ENCODE measurements at regions not wholly inside any gene's neighbourhood (a gene's known extent, or its start where the extent isn't known, plus 50 kb on each side); places are given as distances from the start of the nearest gene placed in this dataset.

DNA sequence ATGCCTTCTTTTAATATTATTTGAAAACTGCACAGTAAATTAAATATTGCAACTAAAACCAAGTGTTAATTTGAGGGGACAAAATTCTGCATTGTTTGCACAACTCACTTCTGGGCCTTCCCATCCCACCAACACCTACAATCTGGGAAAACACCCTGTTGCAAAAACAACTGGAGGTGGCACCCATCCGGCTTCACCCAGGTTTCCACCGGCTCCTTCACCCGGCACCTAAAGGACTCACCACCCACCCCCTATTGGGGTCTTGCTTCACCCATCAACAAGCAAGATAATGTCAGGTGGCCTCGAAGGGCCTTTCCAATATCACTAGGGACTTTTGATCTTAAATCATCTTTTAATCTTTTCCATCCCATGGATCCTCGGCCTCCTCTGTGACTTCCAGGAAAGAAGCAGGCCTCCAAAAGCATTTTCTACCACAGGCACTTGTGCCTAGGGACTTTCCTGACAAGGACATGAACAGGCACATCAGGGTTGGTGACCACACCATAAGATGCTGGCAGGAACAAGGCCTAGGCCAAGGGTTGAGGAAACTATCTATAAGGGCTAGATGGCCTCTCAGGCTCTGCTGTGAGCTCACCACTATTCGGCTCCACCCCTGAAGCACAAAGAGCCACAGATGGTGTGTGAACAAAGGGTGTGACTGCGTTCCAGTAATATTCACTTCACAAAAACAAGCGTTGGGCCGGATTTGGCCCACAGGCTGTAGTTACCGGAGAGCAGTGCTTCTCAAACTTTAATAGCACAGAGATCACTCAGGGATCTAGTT, 205.1 kb downstream of the AUH start:
- no peak overlapping the region for H3K27ac ChIP-seq
- TF ChIP-seq, protein P1, sequence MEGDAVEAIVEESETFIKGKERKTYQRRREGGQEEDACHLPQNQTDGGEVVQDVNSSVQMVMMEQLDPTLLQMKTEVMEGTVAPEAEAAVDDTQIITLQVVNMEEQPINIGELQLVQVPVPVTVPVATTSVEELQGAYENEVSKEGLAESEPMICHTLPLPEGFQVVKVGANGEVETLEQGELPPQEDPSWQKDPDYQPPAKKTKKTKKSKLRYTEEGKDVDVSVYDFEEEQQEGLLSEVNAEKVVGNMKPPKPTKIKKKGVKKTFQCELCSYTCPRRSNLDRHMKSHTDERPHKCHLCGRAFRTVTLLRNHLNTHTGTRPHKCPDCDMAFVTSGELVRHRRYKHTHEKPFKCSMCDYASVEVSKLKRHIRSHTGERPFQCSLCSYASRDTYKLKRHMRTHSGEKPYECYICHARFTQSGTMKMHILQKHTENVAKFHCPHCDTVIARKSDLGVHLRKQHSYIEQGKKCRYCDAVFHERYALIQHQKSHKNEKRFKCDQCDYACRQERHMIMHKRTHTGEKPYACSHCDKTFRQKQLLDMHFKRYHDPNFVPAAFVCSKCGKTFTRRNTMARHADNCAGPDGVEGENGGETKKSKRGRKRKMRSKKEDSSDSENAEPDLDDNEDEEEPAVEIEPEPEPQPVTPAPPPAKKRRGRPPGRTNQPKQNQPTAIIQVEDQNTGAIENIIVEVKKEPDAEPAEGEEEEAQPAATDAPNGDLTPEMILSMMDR (IDR thresholded peaks at IDR 0.05) = no peak
- TF ChIP-seq ZFX (IDR thresholded peaks at IDR 0.05; ENCODE audit: borderline replicate concordance) = no peak

DNA sequence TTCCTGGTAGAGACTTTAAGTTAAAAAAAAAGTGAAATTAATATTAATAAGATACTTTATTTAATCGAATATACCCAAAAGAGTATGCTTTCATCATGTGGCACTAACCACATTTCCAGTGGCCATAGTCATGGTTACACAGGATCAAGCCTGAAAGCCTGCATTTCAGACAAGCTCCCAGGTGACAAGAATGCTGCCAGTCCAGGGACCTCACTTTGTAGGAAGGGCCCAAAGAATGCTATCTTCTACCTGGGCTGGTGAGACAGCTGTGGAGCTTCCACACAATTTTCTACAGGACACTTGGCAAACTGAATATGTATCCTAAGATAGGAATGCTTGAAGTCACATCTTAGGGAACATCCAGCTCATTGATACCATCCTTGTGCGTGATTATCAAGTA, 203.8 kb downstream of the AUH start:
- H3K27ac ChIP-seq = no peak overlapping the region
- TF ChIP-seq ZFX (IDR thresholded peaks at IDR 0.05; ENCODE audit: borderline replicate concordance) = no peak
- TF ChIP-seq, protein P1 (IDR thresholded peaks at IDR 0.05) = no peak

DNA sequence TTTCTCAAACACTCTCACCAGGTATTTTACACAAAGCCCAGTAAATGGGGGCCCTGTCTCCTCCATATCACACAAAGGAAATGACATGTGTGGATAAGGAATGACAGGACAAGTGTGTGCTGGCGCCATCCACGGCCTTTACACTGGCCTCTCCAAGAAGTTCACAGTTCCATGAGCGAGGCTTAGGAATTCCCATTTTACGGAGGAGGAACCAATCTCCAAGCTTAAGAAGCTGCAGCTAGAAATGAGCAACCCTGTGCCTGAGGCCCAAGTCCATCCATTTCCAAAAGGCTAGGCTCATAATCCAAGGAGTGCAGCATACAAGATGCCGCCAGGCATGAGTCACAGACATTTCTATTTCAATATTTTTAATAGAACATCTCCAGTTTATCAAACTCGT, 203.4 kb downstream of the AUH start:
- TF ChIP-seq, protein P1 (IDR thresholded peaks at IDR 0.05) = no peak
- no peak for TF ChIP-seq ZFX (IDR thresholded peaks at IDR 0.05; ENCODE audit: borderline replicate concordance)
- no peak overlapping the region for H3K27ac ChIP-seq

DNA sequence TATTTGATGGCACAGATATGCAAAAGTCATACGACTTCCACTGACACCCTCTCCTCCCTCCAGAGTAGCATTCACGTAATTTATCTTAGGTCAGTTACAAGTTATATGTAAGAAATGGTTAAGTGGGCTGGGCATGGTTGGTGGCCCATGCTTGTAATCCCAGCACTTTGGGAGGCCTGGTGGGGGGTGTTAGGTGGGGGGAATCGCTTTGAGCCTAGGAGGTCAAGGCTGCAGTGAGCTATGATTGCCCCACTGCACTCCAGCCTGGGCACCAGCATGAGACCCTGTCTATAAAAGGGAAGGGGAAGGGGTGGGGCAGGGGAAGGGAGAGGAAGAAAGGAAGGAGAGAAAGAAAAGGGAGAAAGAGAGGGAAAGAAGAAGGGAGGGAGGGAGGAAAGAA, 202.8 kb downstream of the AUH start:
- no peak overlapping the region for H3K27ac ChIP-seq
- no peak for TF ChIP-seq ZFX (IDR thresholded peaks at IDR 0.05; ENCODE audit: borderline replicate concordance)
- TF ChIP-seq, protein P1 (IDR thresholded peaks at IDR 0.05) = no peak

DNA sequence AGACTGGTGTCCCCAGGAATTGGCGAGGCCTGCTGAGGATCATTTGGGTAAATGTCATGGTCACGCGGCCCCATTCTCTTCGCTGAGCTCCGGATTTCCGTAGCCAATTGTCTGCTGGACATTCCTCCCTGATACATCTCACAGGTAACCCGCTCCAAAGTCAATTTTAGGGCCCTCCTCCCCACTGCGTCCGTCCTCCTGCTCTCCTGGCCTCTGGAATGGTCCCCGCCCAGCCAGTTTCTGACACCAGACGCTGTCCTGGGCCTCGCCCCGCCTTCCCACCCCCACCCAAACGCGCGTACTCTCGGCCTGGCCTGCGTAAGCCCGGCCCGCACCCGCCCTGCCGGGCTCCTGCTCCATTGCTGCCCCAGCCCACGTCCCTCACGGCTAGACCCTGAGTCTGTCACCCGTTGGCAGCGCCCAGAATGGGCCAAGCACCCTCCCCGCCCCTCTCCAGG, 202.0 kb downstream of the AUH start:
- H3K27ac ChIP-seq = no peak overlapping the region
- TF ChIP-seq, protein P1 (IDR thresholded peaks at IDR 0.05) = no peak
- no peak for TF ChIP-seq ZFX (IDR thresholded peaks at IDR 0.05; ENCODE audit: borderline replicate concordance)

DNA sequence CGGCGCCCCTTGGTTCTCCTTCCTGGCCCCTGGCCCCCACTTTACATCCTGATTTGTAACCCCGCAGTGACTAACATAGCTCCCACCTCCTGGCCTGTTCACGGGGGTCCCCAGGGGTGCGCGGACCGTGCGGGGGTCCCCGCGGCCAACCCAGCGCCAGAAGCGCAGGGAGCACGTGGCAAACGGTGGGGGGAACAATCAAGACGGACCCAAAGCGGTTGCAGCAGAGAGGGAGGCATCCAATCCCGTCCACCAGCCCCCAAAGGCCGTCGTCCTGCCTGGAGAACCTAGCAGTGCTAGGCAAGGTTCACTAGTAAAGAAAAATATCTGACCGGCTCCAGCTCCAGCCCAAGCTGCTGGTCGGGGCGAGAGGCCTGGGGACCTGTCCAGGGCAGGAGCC, 201.5 kb downstream of the AUH start:
- no peak for TF ChIP-seq ZFX (IDR thresholded peaks at IDR 0.05; ENCODE audit: borderline replicate concordance)
- TF ChIP-seq, protein P1 (IDR thresholded peaks at IDR 0.05) = no peak
- no peak overlapping the region for H3K27ac ChIP-seq

Measured in 22Rv1 (cell line).